IMR-90 (cell line): ENCODE measurements at regions not wholly inside any gene's neighbourhood (a gene's known extent, or its start where the extent isn't known, plus 50 kb on each side); places are given as distances from the start of the nearest gene placed in this dataset.

Experiments used
- ATAC-seq: fragments of 200-7000 bp; cut with Tn5 transposase; 2 replicates; pipeline ENCODE4 v1.9.1; 2020; ENCODE audit warnings: low read depth, mild to moderate bottlenecking, moderate library complexity
- BruUV-seq: library from RNA; stranded (reverse); fragments of 400-500 nt; replicated peaks from 2 replicates; lab custom pipeline; 2021; lab: Mats Ljungman, UMichigan
- CTCF ChIA-PET: fragments of 300-600 bp; formaldehyde crosslinking; extraction: SDS; loops from one replicate; lab custom pipeline; 2021; ENCODE audit warnings: antibody characterized with exemption; lab: Yijun Ruan, JAX
- POLR2A ChIA-PET: fragments of 300-600 bp; sonication (Branson Sonifier 250); formaldehyde crosslinking; loops from one replicate; lab custom pipeline; 2022; ENCODE audit warnings: antibody characterized with exemption; ENCODE audit not compliant: unreplicated experiment; lab: Charles Lee
- DNase-seq: peaks from one replicate; pipeline ENCODE4 v3.0.0; 2013
- H2AFZ ChIP-seq: replicated peaks from 2 replicates; pipeline ENCODE3; 2013; ENCODE audit warnings: low read length, mild to moderate bottlenecking; ENCODE audit not compliant: poor library complexity
- H2AK5ac ChIP-seq: 2 replicates; pipeline ENCODE4 v1.6.1; 2013; ENCODE audit warnings: low read depth, low read length, inconsistent platforms
- H2AK9ac ChIP-seq: replicated peaks from 2 replicates; pipeline ENCODE3; 2013; ENCODE audit warnings: mild to moderate bottlenecking, low read depth, low read length, moderate library complexity; ENCODE audit not compliant: poor library complexity
- H2BK120ac ChIP-seq: 2 replicates; pipeline ENCODE4 v1.6.1; 2013; ENCODE audit warnings: low read depth, low read length, inconsistent platforms
- H2BK15ac ChIP-seq: 3 replicates; pipeline ENCODE4 v1.6.1; 2013; ENCODE audit warnings: low read depth, low read length, inconsistent platforms
- H2BK20ac ChIP-seq: 2 replicates; pipeline ENCODE4 v1.6.1; 2013; ENCODE audit warnings: low read depth, mild to moderate bottlenecking, inconsistent platforms, low read length, moderate library complexity
- H2BK5ac ChIP-seq: 2 replicates; pipeline ENCODE4 v1.6.1; 2013; ENCODE audit warnings: mild to moderate bottlenecking, low read depth, low read length, inconsistent platforms; ENCODE audit not compliant: poor library complexity, severe bottlenecking
- H3K14ac ChIP-seq: replicated peaks from 2 replicates; pipeline ENCODE4 v1.6.1; 2013; ENCODE audit warnings: low read depth, low read length, inconsistent platforms
- H3K18ac ChIP-seq: 2 replicates; pipeline ENCODE4 v1.6.1; 2013; ENCODE audit warnings: low read depth, low read length, control low read depth
- H3K23ac ChIP-seq: 2 replicates; pipeline ENCODE4 v1.6.1; 2013; ENCODE audit warnings: low read depth, low read length, inconsistent platforms
- H3K27ac ChIP-seq: 2 replicates; pipeline ENCODE4 v1.5.1; 2013; ENCODE audit warnings: mild to moderate bottlenecking, control low read depth, low read length; ENCODE audit not compliant: insufficient read depth
- H3K27me3 ChIP-seq: 2 replicates; pipeline ENCODE4 v1.6.1; 2013; ENCODE audit warnings: low read length; ENCODE audit not compliant: control insufficient read depth, insufficient read depth
- H3K36me3 ChIP-seq: 2 replicates; pipeline ENCODE4 v1.6.1; 2013; ENCODE audit warnings: low read length, mixed read lengths; ENCODE audit not compliant: control insufficient read depth, insufficient read depth
- H3K4ac ChIP-seq: 2 replicates; pipeline ENCODE4 v1.6.1; 2013; ENCODE audit warnings: low read depth, low read length, inconsistent platforms
- H3K4me1 ChIP-seq: 2 replicates; pipeline ENCODE4 v1.6.1; 2013; ENCODE audit warnings: low read length, mixed read lengths; ENCODE audit not compliant: control insufficient read depth, insufficient read depth
- H3K4me2 ChIP-seq: 2 replicates; pipeline ENCODE4 v1.6.1; 2013; ENCODE audit warnings: low read depth, mild to moderate bottlenecking, control low read depth, low read length, moderate library complexity
- H3K4me3 ChIP-seq: 2 replicates; pipeline ENCODE4 v1.5.1; 2013; ENCODE audit warnings: low read depth, mild to moderate bottlenecking, control low read depth, low read length, moderate library complexity; ENCODE audit not compliant: insufficient read depth
- H3K56ac ChIP-seq: 2 replicates; pipeline ENCODE4 v1.6.1; 2013; ENCODE audit warnings: low read length, inconsistent platforms; ENCODE audit not compliant: insufficient read depth; ENCODE audit errors: extremely low read depth
- H3K79me1 ChIP-seq, 2 experiments: 2 replicates each; pipeline ENCODE4 v1.6.1; 2013; ENCODE audit warnings: low read length in 2 of 2, inconsistent platforms in 1 of 2, low read depth in 1 of 2
- H3K9ac ChIP-seq: 2 replicates; pipeline ENCODE4 v1.6.1; 2013; ENCODE audit warnings: low read depth, low read length, control low read depth
- H3K9me1 ChIP-seq: 2 replicates; pipeline ENCODE4 v1.6.1; 2013; ENCODE audit warnings: low read length, inconsistent platforms; ENCODE audit not compliant: insufficient read depth
- H3K9me3 ChIP-seq: 2 replicates; pipeline ENCODE4 v1.6.1; 2013; ENCODE audit warnings: low read length; ENCODE audit not compliant: control insufficient read depth, insufficient read depth
- H4K20me1 ChIP-seq: 2 replicates; pipeline ENCODE4 v1.6.1; 2013; ENCODE audit warnings: low read length, inconsistent platforms; ENCODE audit not compliant: insufficient read depth
- H4K5ac ChIP-seq: 2 replicates; pipeline ENCODE4 v1.6.1; 2013; ENCODE audit warnings: mild to moderate bottlenecking, low read depth, low read length, control low read depth
- H4K8ac ChIP-seq, 2 experiments: 2 replicates each; pipeline ENCODE4 v1.6.1; 2013; ENCODE audit warnings: low read depth in 2 of 2, low read length in 2 of 2, control low read depth in 1 of 2, inconsistent platforms in 1 of 2
- H4K91ac ChIP-seq: 2 replicates; pipeline ENCODE4 v1.6.1; 2013; ENCODE audit warnings: low read depth, low read length, inconsistent platforms; ENCODE audit not compliant: insufficient read depth
- BHLHE40 ChIP-seq: fragments of 150-350 bp; IDR thresholded peaks from 2 replicates; pipeline ENCODE4 v1.6.1; 2016; ENCODE audit warnings: mild to moderate bottlenecking, low read depth, low read length
- CEBPB ChIP-seq: IDR thresholded peaks from 2 replicates; pipeline ENCODE4 v1.6.1; 2012; ENCODE audit warnings: low read depth, low read length, improper control_type of control experiment
- CHD1 ChIP-seq: IDR thresholded peaks from 2 replicates; pipeline ENCODE4 v1.6.1; 2012; ENCODE audit warnings: low read depth, low read length, improper control_type of control experiment
- FOS ChIP-seq: fragments of 150-350 bp; IDR thresholded peaks from 2 replicates; pipeline ENCODE4 v1.6.1; 2016; ENCODE audit warnings: low read depth, low read length
- MAFK ChIP-seq: IDR thresholded peaks from 2 replicates; pipeline ENCODE4 v1.6.1; 2012; ENCODE audit warnings: low read depth, low read length, improper control_type of control experiment
- MAZ ChIP-seq: IDR thresholded peaks from 2 replicates; pipeline ENCODE4 v1.6.1; 2012; ENCODE audit warnings: low read depth, mild to moderate bottlenecking, low read length, improper control_type of control experiment, moderate library complexity, borderline replicate concordance
- MXI1 ChIP-seq: IDR thresholded peaks from 2 replicates; pipeline ENCODE4 v1.6.1; 2012; ENCODE audit warnings: low read depth, mild to moderate bottlenecking, low read length, moderate library complexity, borderline replicate concordance
- NFE2L2 ChIP-seq: fragments of 150-350 bp; IDR thresholded peaks from 2 replicates; pipeline ENCODE4 v1.6.1; 2016; ENCODE audit warnings: low read depth, mild to moderate bottlenecking, low read length
- POLR2A ChIP-seq: IDR thresholded peaks from 2 replicates; pipeline ENCODE4 v1.6.1; 2012; ENCODE audit warnings: mild to moderate bottlenecking, low read depth, low read length
- RAD21 ChIP-seq: IDR thresholded peaks from 2 replicates; pipeline ENCODE4 v1.6.1; 2012; ENCODE audit warnings: low read length, improper control_type of control experiment
- RCOR1 ChIP-seq: IDR thresholded peaks from 2 replicates; pipeline ENCODE4 v1.6.1; 2012; ENCODE audit warnings: mild to moderate bottlenecking, low read length, improper control_type of control experiment; ENCODE audit not compliant: insufficient replicate concordance
- RFX5 ChIP-seq: IDR thresholded peaks from 2 replicates; pipeline ENCODE4 v1.8.0; 2012; ENCODE audit warnings: low read depth, mild to moderate bottlenecking, low read length, moderate library complexity
- SMC3 ChIP-seq: fragments of 150-350 bp; IDR thresholded peaks from 2 replicates; pipeline ENCODE4 v1.6.1; 2016; ENCODE audit warnings: low read depth, mild to moderate bottlenecking, antibody characterized with exemption, low read length, moderate library complexity
- WGBS, 2 experiments: methylation state at CpG; one replicate each; pipeline versions ENCODE4 v1.1.5 to v1.1.7; 2013; ENCODE audit warnings: missing lambda C conversion rate in 2 of 2; ENCODE audit not compliant: insufficient read length in 1 of 2; ENCODE audit errors: extremely low coverage in 2 of 2; 5-methylcytosine and 5-hydroxymethylcytosine counted together
- dilution Hi-C: fragments of 300-500 bp; cut with HindIII; formaldehyde crosslinking; loops from one replicate; pipeline ENCODE4 v1.14.3; 2018; ENCODE audit warnings: low sequenced_read_pairs; ENCODE audit not compliant: unreplicated experiment
- in situ Hi-C: fragments of 300-500 bp; cut with MboI; formaldehyde crosslinking; loops from 3 replicates; pipeline ENCODE4 v1.14.3; 2019; ENCODE audit warnings: low sequenced_read_pairs, inconsistent platforms, mixed read lengths
- intact Hi-C: fragments of 100-400 bp; cut with micrococcal nuclease; formaldehyde crosslinking; loops from 2 replicates; pipeline ENCODE4 v1.10.0; 2022
- TF ChIP-seq, protein P1 (sequence below): fragments of 150-350 bp; IDR thresholded peaks from 2 replicates; pipeline ENCODE4 v1.6.1; 2017; ENCODE audit warnings: mild to moderate bottlenecking, antibody characterized with exemption, low read length, low read depth
- TF ChIP-seq, protein P2 (sequence below): conservative IDR thresholded peaks from 2 replicates; pipeline ENCODE4 v1.5.1; 2012; ENCODE audit warnings: mild to moderate bottlenecking, low read depth, low read length, improper control_type of control experiment
- TF ChIP-seq, protein P3 (sequence below): fragments of 150-350 bp; IDR thresholded peaks from 2 replicates; pipeline ENCODE4 v1.6.1; 2016; ENCODE audit warnings: low read depth, mild to moderate bottlenecking, low read length, moderate library complexity, borderline replicate concordance

DNA sequence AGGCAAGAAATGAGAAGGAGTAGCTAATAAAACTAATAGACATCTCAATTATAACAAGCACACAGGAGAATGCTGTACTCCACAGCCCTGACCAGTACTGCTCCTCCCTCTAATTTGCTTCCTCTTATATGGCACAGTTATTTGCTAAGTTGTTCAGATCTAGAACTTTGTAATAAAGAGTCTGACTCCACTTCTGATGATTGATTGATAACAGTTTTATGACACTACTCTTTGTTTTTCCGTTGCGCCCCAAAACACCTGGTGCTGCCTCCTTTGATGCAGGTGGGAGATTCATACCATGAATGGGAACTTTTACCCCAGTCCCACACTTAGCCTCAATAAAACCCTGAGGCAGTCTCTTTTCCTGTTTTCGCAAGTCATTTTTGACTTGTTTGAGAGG, 777.7 kb downstream of the GBE1 start:
- Histone ChIP-seq H3K14ac (no peak overlapping the region), H3K27ac (no peak overlapping the region), H2BK5ac (no peak overlapping the region), H2BK120ac (no peak overlapping the region), H3K18ac (no peak overlapping the region), H3K23ac (no peak overlapping the region), H3K56ac (no peak overlapping the region), H4K5ac (no peak overlapping the region), H2AK9ac (no peak overlapping the region), H2BK20ac (no peak overlapping the region), H3K4me1 (no peaks in the 10 kb centered on the region), H4K20me1 (no peaks in the 10 kb centered on the region), H3K9me3 (no peaks in the 10 kb centered on the region), H2AK5ac (no peak overlapping the region), H3K9me1 (no peaks in the 10 kb centered on the region), H4K91ac (no peak overlapping the region), H4K8ac (no peak overlapping the region), H3K4me2 (no peak overlapping the region), H3K4me3 (no peak overlapping the region), H3K27me3 (no peaks in the 10 kb centered on the region), H2BK15ac (no peak overlapping the region), H3K36me3 (no peaks in the 10 kb centered on the region), H3K4ac (no peak overlapping the region), H3K79me1 (no peaks in the 10 kb centered on the region), H2AFZ (no peak overlapping the region), H3K9ac (no peak overlapping the region)
- in situ Hi-C loops (no loop called here), dilution Hi-C loops (no loop called here), intact Hi-C loops (no loop called here)
- no TSS peak for BruUV-seq
- TF ChIP-seq, protein P1, sequence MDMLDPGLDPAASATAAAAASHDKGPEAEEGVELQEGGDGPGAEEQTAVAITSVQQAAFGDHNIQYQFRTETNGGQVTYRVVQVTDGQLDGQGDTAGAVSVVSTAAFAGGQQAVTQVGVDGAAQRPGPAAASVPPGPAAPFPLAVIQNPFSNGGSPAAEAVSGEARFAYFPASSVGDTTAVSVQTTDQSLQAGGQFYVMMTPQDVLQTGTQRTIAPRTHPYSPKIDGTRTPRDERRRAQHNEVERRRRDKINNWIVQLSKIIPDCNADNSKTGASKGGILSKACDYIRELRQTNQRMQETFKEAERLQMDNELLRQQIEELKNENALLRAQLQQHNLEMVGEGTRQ = no peak
- TF ChIP-seq CEBPB (no peak), SMC3 (no peak), CHD1 (no peak), FOS (no peak), POLR2A (no peak), MXI1 (no peak), RFX5 (no peak), MAFK (no peak), RAD21 (no peak), BHLHE40 (no peak), NFE2L2 (no peak), RCOR1 (no peak), MAZ (no peak)
- TF ChIP-seq, protein P2, sequence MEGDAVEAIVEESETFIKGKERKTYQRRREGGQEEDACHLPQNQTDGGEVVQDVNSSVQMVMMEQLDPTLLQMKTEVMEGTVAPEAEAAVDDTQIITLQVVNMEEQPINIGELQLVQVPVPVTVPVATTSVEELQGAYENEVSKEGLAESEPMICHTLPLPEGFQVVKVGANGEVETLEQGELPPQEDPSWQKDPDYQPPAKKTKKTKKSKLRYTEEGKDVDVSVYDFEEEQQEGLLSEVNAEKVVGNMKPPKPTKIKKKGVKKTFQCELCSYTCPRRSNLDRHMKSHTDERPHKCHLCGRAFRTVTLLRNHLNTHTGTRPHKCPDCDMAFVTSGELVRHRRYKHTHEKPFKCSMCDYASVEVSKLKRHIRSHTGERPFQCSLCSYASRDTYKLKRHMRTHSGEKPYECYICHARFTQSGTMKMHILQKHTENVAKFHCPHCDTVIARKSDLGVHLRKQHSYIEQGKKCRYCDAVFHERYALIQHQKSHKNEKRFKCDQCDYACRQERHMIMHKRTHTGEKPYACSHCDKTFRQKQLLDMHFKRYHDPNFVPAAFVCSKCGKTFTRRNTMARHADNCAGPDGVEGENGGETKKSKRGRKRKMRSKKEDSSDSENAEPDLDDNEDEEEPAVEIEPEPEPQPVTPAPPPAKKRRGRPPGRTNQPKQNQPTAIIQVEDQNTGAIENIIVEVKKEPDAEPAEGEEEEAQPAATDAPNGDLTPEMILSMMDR = no peak
- TF ChIP-seq, protein P3, sequence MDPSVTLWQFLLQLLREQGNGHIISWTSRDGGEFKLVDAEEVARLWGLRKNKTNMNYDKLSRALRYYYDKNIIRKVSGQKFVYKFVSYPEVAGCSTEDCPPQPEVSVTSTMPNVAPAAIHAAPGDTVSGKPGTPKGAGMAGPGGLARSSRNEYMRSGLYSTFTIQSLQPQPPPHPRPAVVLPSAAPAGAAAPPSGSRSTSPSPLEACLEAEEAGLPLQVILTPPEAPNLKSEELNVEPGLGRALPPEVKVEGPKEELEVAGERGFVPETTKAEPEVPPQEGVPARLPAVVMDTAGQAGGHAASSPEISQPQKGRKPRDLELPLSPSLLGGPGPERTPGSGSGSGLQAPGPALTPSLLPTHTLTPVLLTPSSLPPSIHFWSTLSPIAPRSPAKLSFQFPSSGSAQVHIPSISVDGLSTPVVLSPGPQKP = no peak
- no peak for DNase-seq
- POLR2A ChIA-PET = no interaction called here
- no CpG with 5 or more reads among the region's 3 CpGs for WGBS, 2 experiments
- no peak for ATAC-seq
- CTCF ChIA-PET = no interaction called here
